Nephron (organoid): ENCODE measurements at regions not wholly inside any gene's neighbourhood (a gene's known extent, or its start where the extent isn't known, plus 50 kb on each side); places are given as distances from the start of the nearest gene placed in this dataset.

Experiments
- H3K27ac Mint-ChIP-seq, 3 experiments: 2 replicates each; pipeline ENCODE4 v1.8.0; 2020; ENCODE audit warnings: mixed read lengths in 3 of 3, mild to moderate bottlenecking in 2 of 3, moderate library complexity in 1 of 3
- H3K27me3 Mint-ChIP-seq: 2 replicates; pipeline ENCODE4 v1.8.0; 2021; ENCODE audit warnings: low read depth, mild to moderate bottlenecking, moderate library complexity, mixed read lengths
- H3K36me3 Mint-ChIP-seq: 2 replicates; pipeline ENCODE4 v1.8.0; 2020; ENCODE audit warnings: low read depth, mixed read lengths
- H3K4me1 Mint-ChIP-seq: 2 replicates; pipeline ENCODE4 v1.8.0; 2020; ENCODE audit warnings: mixed read lengths
- H3K4me3 Mint-ChIP-seq, 3 experiments: 2 replicates each; pipeline ENCODE4 v1.8.0; 2020; ENCODE audit warnings: mild to moderate bottlenecking in 3 of 3, mixed read lengths in 3 of 3, moderate library complexity in 2 of 3
- H3K9me3 Mint-ChIP-seq: 2 replicates; pipeline ENCODE4 v1.8.0; 2020; ENCODE audit warnings: mixed read lengths
- CTCF ChIP-seq, 3 experiments: fragments of 200-600 bp; sonication (generic); IDR thresholded peaks; one replicate each; pipeline ENCODE4 v1.5.0; 2021; ENCODE audit warnings: antibody characterized with exemption in 3 of 3; ENCODE audit not compliant: unreplicated experiment in 3 of 3

- Mint-ChIP-seq H3K4me3 (no peak overlapping the region), H3K27me3 (peaks cover 3% of the 10 kb centered on the region), H3K9me3 (no peaks in the 10 kb centered on the region), H3K27ac (no peak overlapping the region), H3K36me3 (no peaks in the 10 kb centered on the region), H3K4me1 (peaks cover 10% of the 10 kb centered on the region)
- TF ChIP-seq CTCF (IDR thresholded peaks at IDR 0.05; ENCODE audit: unreplicated experiment in 3 of 3): no peak
Observed at GRCh38 chr15:47944637-47945288, 176.0 kb upstream of the SLC24A5 start.

- no peak overlapping the region for H3K4me3 Mint-ChIP-seq
- H3K9me3 Mint-ChIP-seq: no peaks in the 10 kb centered on the region
- H3K36me3 Mint-ChIP-seq: no peaks in the 10 kb centered on the region
- peaks cover 10% of the 10 kb centered on the region for H3K4me1 Mint-ChIP-seq
- H3K27me3 Mint-ChIP-seq: peaks cover 3% of the 10 kb centered on the region
- peak overlapping the region in 1 of 3 experiments; percentile 10 for H3K27ac Mint-ChIP-seq
- TF ChIP-seq CTCF (IDR thresholded peaks at IDR 0.05; ENCODE audit: unreplicated experiment in 3 of 3): no peak
Observed at GRCh38 chr15:47945872-47946650, 174.7 kb upstream of the SLC24A5 start.

- Mint-ChIP-seq H3K27me3 (peaks cover 8% of the 10 kb centered on the region), H3K4me3 (no peak overlapping the region), H3K27ac (no peak overlapping the region), H3K4me1 (peaks cover 15% of the 10 kb centered on the region), H3K36me3 (no peaks in the 10 kb centered on the region), H3K9me3 (peaks cover 6% of the 10 kb centered on the region)
- no peak for TF ChIP-seq CTCF (IDR thresholded peaks at IDR 0.05; ENCODE audit: unreplicated experiment in 3 of 3)
Observed at GRCh38 chr15:47949815-47950214, 171.0 kb upstream of the SLC24A5 start.

- Mint-ChIP-seq H3K27ac (no peak overlapping the region), H3K4me1 (peaks cover 15% of the 10 kb centered on the region), H3K36me3 (no peaks in the 10 kb centered on the region), H3K9me3 (peaks cover 6% of the 10 kb centered on the region), H3K4me3 (no peak overlapping the region), H3K27me3 (peaks cover 8% of the 10 kb centered on the region)
- TF ChIP-seq CTCF (IDR thresholded peaks at IDR 0.05; ENCODE audit: unreplicated experiment in 3 of 3): no peak
Observed at GRCh38 chr15:47950447-47950846, 170.3 kb upstream of the SLC24A5 start.

- no peak for TF ChIP-seq CTCF (IDR thresholded peaks at IDR 0.05; ENCODE audit: unreplicated experiment in 3 of 3)
- Mint-ChIP-seq H3K27me3 (peaks cover 6% of the 10 kb centered on the region), H3K4me1 (peaks cover 5% of the 10 kb centered on the region), H3K27ac (no peak overlapping the region), H3K9me3 (peaks cover 11% of the 10 kb centered on the region), H3K36me3 (no peaks in the 10 kb centered on the region), H3K4me3 (no peak overlapping the region)
Observed at GRCh38 chr15:47951781-47952180, 169.0 kb upstream of the SLC24A5 start.
